Heart right ventricle (tissue), 16 donors: ENCODE measurements at regions not wholly inside any gene's neighbourhood (a gene's known extent, or its start where the extent isn't known, plus 50 kb on each side); places are given as distances from the start of the nearest gene placed in this dataset.

Experiments
- ATAC-seq, 8 donors: fragments of 200-7000 bp; cut with Tn5 transposase; one replicate each; pipeline ENCODE4 v1.9.1; 2020; ENCODE audit warnings: mild to moderate bottlenecking in 8 of 8, moderate library complexity in 8 of 8, moderate number of reproducible peaks in 1 of 8
- DNase-seq, 2 donors: peaks; one replicate each; pipeline ENCODE4 v3.0.0-alpha.2; 2020
- H3K27ac ChIP-seq, 10 donors: fragments of 200-600 bp; sonication (generic) in 2 of 10; one replicate each; pipeline versions ENCODE4 v1.5.0 to v1.8.0; 2020 to 2022; ENCODE audit warnings: mild to moderate bottlenecking in 3 of 10
- H3K27me3 ChIP-seq, 7 donors: fragments of 200-600 bp; one replicate each; pipeline ENCODE4 v1.8.0; 2021 to 2022; ENCODE audit warnings: mild to moderate bottlenecking in 2 of 7
- H3K36me3 ChIP-seq, 9 donors: fragments of 200-600 bp; sonication (generic) in 1 of 9; one replicate each; pipeline versions ENCODE4 v1.5.0 to v1.8.0; 2020 to 2022; ENCODE audit warnings: mild to moderate bottlenecking in 2 of 9
- H3K4me1 ChIP-seq, 9 donors: fragments of 200-600 bp; sonication (generic) in 1 of 9; one replicate each; pipeline versions ENCODE4 v1.5.0 to v1.8.0; 2020 to 2022; ENCODE audit warnings: mild to moderate bottlenecking in 4 of 9
- H3K4me3 ChIP-seq, 10 donors: fragments of 200-600 bp; sonication (generic) in 2 of 10; one replicate each; pipeline versions ENCODE4 v1.5.0 to v1.8.0; 2020 to 2022; ENCODE audit warnings: mild to moderate bottlenecking in 7 of 10, moderate library complexity in 2 of 10
- H3K9me3 ChIP-seq, 11 donors: fragments of 200-600 bp in 10 of 11; sonication (generic) in 2 of 11; one replicate each; pipeline versions ENCODE4 v1.5.0 to v1.8.0; 2013 to 2022; ENCODE audit warnings: mild to moderate bottlenecking in 2 of 11, control low read depth in 1 of 11, moderate library complexity in 1 of 11
- WGBS, 2 donors: extraction: QIAGEN DNeasy Blood & Tissue Kit; methylation state at CpG; one replicate each; pipeline ENCODE4 v1.1.7; 2013; ENCODE audit warnings: inconsistent platforms in 1 of 2; 5-methylcytosine and 5-hydroxymethylcytosine counted together
- intact Hi-C, 10 donors: fragments of 100-400 bp; cut with DNase I; formaldehyde crosslinking; loops; one replicate each; pipeline versions ENCODE4 v1.11.1 to v1.14.2; 2022
- TF ChIP-seq, protein P1 (sequence below), 9 donors: fragments of 200-600 bp; sonication (generic) in 2 of 9; IDR thresholded peaks; one replicate each; pipeline versions ENCODE4 v1.5.0 to v1.8.0; 2021 to 2022; ENCODE audit warnings: antibody characterized with exemption in 9 of 9, mild to moderate bottlenecking in 5 of 9, moderate library complexity in 1 of 9
- donor health status: Arrhythmogenic right ventricular cardiomyopathy.
- donor health status: ischemic (EF 13 %, LVEDD 7.1; RV severe dilation, severe dysfunction).
- donor health status: healthy with polysubstance abuse.
- donor health status: DM: no; HTN: yes; CAD: no.
- donor health status: DM: no; HTN: no; CAD: no.
- donor health status: ischemic (EF 25% LVEDD 6.9; RV normal size, moderate dysfunction).
- donor health status: ischemic (EF 25% LVEDD 5.7; RV mildly dilated, moderate dysfunction).
- donor health status: healthy.
- donor health status: DM: yes; HTN: yes; CAD: no.
- donor health status: Ischemic cardiomyopathy.
- donor health status: ischemic (EF 35%, LVEDD 5.7; RV mildly dilated, moderate dysfunction).
- donor health status: nonischemic (EF 11% LVEDD 7.7; RV severe dilation, severe dysfunction).
- donor health status: DM: yes; HTN: yes; CAD: no.
- donor health status: PGD.
- donor health status: ischemic (EF 29% LVEDD 5.4; RV normal size, mild dysfunction).
- donor health status: nonischemic (EF 23%, LVEDD 6.1; RV moderate dilation, normal function).

DNA sequence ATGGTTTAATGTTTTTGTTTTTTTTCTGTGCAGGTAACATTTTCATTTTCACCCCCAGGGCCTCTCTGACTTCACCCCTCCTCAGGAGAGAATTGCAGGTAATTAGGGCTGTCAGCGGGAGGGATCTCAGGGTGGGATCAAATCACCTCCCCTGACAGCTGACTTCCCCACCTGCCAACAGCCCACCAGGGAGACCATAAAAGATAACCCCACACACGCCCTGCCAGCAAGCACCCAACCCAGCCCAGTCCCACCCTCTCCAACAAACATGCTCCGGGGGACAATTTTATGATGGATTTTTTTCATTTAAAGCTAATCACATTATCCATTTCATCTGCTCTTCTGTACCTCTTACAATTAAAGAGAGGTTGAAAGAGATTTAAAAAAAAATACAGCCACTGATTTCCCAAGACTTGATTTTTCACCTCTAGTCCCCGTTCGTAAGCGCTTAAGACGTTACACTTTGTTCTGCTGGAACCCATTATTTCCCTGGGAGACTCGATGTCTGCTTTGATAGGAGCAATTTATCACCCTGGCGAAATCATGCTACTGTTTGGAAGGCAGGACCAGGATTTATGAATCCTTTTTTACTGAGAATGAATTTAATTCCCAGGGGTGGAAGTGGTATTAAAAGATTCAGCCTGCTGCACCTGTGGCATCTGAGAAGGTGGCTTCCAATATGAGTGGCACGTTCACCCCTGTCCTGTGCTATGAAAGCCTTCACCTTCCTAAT lies 232.9 kb upstream of the ID2 start:
- DNase-seq (no peak), ATAC-seq (no peak)
- Histone ChIP-seq H3K36me3 (no peaks in the 10 kb centered on the region), H3K4me1 (peaks cover 0 to 4% (median 0%) of the 10 kb centered on the region in 9 donors), H3K4me3 (no peak overlapping the region), H3K9me3 (no peaks in the 10 kb centered on the region), H3K27ac (no peak overlapping the region), H3K27me3 (no peaks in the 10 kb centered on the region)
- intact Hi-C loops, result no loop called here
- 92% methylated on average over 10 of the region's 10 CpGs for WGBS, 2 donors
- TF ChIP-seq, protein P1, sequence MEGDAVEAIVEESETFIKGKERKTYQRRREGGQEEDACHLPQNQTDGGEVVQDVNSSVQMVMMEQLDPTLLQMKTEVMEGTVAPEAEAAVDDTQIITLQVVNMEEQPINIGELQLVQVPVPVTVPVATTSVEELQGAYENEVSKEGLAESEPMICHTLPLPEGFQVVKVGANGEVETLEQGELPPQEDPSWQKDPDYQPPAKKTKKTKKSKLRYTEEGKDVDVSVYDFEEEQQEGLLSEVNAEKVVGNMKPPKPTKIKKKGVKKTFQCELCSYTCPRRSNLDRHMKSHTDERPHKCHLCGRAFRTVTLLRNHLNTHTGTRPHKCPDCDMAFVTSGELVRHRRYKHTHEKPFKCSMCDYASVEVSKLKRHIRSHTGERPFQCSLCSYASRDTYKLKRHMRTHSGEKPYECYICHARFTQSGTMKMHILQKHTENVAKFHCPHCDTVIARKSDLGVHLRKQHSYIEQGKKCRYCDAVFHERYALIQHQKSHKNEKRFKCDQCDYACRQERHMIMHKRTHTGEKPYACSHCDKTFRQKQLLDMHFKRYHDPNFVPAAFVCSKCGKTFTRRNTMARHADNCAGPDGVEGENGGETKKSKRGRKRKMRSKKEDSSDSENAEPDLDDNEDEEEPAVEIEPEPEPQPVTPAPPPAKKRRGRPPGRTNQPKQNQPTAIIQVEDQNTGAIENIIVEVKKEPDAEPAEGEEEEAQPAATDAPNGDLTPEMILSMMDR (IDR thresholded peaks at IDR 0.05), result no peak

DNA sequence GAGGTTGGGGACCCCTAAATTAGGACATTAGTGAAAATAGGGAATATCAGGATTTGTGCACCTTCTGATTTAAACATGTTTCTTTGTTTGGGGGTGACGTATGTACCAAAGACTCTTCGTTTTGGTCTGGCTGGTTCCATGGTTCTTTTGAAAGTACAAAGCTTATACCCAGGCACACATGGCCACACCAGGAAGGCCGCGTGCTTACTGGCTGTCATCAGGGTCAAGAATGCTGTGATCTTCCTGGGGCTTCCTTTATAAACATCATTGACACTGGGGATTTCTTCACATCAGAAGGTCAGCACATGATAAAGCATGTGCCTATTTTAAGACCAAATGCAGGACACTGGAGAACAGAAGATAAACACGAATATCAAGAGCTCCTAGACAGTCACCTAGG lies 230.6 kb upstream of the ID2 start:
- DNase-seq, result no peak
- no peaks in the 10 kb centered on the region for H3K36me3 ChIP-seq
- peaks cover 0 to 21% (median 0%) of the 10 kb centered on the region in 9 donors for H3K4me1 ChIP-seq
- no peak overlapping the region for H3K27ac ChIP-seq
- intact Hi-C loops, result no loop called here
- no peaks in the 10 kb centered on the region for H3K9me3 ChIP-seq
- 74 to 78% methylated on average over 5 of the region's 5 CpGs for WGBS, 2 donors
- TF ChIP-seq, protein P1 (IDR thresholded peaks at IDR 0.05), result no peak
- peak in 1 of 8 donors; percentile 15 for ATAC-seq
- H3K4me3 ChIP-seq, result no peak overlapping the region
- peaks cover 0 to 4% (median 0%) of the 10 kb centered on the region in 7 donors for H3K27me3 ChIP-seq

DNA sequence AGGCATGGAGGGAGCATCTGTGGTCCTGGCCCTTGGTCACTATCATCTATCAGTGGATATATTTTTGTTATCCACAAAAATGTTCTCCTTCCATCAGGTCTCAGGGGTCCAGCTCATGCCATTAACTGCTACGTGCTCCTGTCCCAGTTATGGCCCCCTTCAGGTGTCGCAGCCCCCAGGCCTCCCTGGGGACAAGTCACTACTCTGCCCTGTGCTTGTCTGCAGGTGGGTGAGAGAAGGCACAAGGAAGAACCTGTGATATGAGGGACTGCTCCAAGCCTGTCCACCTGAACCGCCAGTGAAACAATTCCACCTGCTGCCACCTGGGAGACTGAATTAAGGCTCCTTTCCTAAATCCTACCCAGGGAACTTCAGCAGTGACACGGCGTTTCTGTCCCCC lies 229.6 kb upstream of the ID2 start:
- peaks cover 0 to 27% (median 0%) of the 10 kb centered on the region in 9 donors for H3K4me1 ChIP-seq
- H3K9me3 ChIP-seq, result no peaks in the 10 kb centered on the region
- ATAC-seq (no peak), DNase-seq (no peak)
- peaks cover 0 to 14% (median 9%) of the 10 kb centered on the region in 7 donors for H3K27me3 ChIP-seq
- no peaks in the 10 kb centered on the region for H3K36me3 ChIP-seq
- TF ChIP-seq, protein P1 (IDR thresholded peaks at IDR 0.05), result no peak
- H3K27ac ChIP-seq, result no peak overlapping the region
- intact Hi-C loops, result no loop called here
- 76 to 85% methylated on average over 5 of the region's 5 CpGs for WGBS, 2 donors
- no peak overlapping the region for H3K4me3 ChIP-seq

DNA sequence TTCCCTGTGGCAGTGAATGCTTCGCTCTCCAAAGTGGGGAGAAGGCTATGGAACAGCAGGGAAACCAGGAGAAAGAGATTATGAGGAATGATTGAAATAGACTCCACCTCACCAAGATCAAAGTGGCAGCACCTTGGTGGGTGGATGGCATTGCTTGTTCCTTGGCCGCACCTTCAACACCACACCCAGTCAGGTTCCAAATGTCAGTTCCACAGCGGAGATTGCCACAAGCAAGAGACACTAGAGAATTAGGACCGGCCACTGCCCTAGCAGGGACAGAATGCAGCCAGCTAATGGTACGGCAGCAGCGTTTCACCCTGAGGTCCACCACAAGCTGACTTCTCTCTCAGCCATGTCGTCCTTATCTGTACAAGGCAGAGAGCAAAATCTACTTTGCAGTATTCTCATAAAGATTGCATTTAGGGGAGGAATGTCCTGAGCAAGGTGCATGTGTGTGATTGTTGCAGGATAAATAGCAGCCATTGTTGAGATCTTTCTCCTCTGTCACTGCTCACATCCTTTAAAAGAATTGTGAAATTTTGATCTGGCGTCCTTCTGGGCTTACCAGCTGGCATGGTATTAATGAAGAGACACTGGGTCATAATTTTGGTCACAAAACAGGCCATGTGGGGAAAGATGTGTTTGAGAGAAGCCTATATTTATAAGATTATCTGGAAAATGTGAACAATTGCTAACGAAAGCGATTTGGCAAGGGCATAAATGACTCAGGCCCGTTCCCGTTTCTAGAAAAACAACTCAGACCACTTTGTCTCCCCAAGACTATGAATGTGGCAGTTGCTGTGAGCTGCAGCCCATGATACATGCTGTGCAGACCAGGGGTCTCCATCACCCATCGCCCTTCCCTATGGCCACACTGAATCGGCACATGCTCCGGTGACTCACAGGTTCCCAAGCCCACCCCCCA lies 228.6 kb upstream of the ID2 start:
- Histone ChIP-seq H3K9me3 (no peaks in the 10 kb centered on the region), H3K36me3 (no peaks in the 10 kb centered on the region), H3K4me3 (no peak overlapping the region), H3K27me3 (peaks cover 0 to 24% (median 17%) of the 10 kb centered on the region in 7 donors), H3K27ac (no peak overlapping the region), H3K4me1 (peaks cover 0 to 27% (median 0%) of the 10 kb centered on the region in 9 donors)
- WGBS, 2 donors, result 85 to 90% methylated on average over 15 of the region's 15 CpGs
- DNase-seq (no peak), ATAC-seq (no peak)
- TF ChIP-seq, protein P1 (IDR thresholded peaks at IDR 0.05), result no peak
- intact Hi-C loops, result no loop called here
